ENCODE measurements at regions not wholly inside any gene's neighbourhood (a gene's known extent, or its start where the extent isn't known, plus 50 kb on each side); places are given as distances from the start of the nearest gene placed in this dataset.

DNA sequence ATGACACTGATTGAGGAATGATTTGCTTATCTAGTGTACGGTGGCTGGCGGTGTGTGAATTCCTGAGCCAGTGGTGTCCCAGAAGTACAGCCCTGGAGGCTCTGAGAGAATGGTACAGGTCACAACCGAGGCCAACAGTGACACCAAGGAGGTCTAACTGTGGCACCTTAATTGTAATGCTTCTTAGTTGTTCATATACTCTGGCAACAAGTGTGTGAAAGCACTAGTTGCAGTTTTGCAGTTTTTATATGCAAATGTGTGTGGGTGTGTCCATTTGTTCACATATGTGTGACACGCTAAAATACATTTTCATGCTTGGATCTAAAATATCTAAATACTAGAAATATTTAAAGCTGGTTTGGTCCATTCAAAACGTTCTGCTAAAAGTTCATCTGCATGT, 185.3 kb upstream of the FMN2 start:
- no TSS peak for BruUV-seq (replicated peaks)
- TF ChIP-seq EZH2 (IDR thresholded peaks at IDR 0.05; ENCODE audit: low read depth): no peak
- TF ChIP-seq, protein P1, sequence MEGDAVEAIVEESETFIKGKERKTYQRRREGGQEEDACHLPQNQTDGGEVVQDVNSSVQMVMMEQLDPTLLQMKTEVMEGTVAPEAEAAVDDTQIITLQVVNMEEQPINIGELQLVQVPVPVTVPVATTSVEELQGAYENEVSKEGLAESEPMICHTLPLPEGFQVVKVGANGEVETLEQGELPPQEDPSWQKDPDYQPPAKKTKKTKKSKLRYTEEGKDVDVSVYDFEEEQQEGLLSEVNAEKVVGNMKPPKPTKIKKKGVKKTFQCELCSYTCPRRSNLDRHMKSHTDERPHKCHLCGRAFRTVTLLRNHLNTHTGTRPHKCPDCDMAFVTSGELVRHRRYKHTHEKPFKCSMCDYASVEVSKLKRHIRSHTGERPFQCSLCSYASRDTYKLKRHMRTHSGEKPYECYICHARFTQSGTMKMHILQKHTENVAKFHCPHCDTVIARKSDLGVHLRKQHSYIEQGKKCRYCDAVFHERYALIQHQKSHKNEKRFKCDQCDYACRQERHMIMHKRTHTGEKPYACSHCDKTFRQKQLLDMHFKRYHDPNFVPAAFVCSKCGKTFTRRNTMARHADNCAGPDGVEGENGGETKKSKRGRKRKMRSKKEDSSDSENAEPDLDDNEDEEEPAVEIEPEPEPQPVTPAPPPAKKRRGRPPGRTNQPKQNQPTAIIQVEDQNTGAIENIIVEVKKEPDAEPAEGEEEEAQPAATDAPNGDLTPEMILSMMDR (conservative IDR thresholded peaks at IDR 0.05): no peak
- CTCF ChIA-PET: no interaction called here

DNA sequence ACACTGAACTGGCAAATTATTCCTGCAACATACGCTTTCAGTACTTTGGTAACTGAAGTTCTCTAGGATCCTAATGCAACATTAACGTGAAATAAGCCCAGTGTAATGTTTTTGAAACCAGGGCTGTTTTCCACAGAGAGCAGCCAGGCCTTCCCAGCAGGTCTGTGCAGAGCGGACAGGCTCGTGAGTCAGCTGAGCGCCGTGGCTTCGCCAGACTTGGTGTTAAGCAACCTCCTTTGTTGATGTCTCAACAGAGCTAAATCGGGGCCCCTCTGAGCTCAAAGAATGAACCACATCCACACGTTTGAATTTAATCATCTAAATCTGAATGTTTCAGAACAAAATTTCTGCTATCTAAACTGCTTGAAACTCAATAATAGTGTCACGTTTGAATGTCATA, 181.8 kb upstream of the FMN2 start:
- H3K4me1 ChIP-seq (replicated peaks; ENCODE audit: insufficient read depth): no peaks in the 10 kb centered on the region
- no peaks in the 10 kb centered on the region for H3K9me2 ChIP-seq (ENCODE audit: insufficient read depth)
- H3K4me3 ChIP-seq: no peak overlapping the region
- H3K4me2 ChIP-seq: no peak overlapping the region
- H3K27ac ChIP-seq: no peak overlapping the region
- intact Hi-C loops (cut with micrococcal nuclease; ENCODE audit: unreplicated experiment): no loop called here
- no peak for DNase-seq
- no peaks in the 10 kb centered on the region for H3F3A ChIP-seq (ENCODE audit: insufficient read depth, low read depth)
- no peaks in the 10 kb centered on the region for H3K79me2 ChIP-seq (ENCODE audit: low read depth)
- no peak overlapping the region for H2AFZ ChIP-seq
- no TSS peak for BruUV-seq (replicated peaks)
- ChIA-PET POLR2A (ENCODE audit: unreplicated experiment) (no interaction called here), CTCF (no interaction called here)
- no peaks in the 10 kb centered on the region for H3K36me3 ChIP-seq (ENCODE audit: low read depth)
- no peaks in the 10 kb centered on the region for H4K20me1 ChIP-seq (ENCODE audit: insufficient read depth)
- TF ChIP-seq, protein P1 (conservative IDR thresholded peaks at IDR 0.05): no peak
- TF ChIP-seq EZH2 (IDR thresholded peaks at IDR 0.05; ENCODE audit: low read depth): no peak
- H3K9me3 ChIP-seq (ENCODE audit: insufficient read depth, low read depth): no peaks in the 10 kb centered on the region; the same call in 1 of the 2 replicates
- H3K27me3 ChIP-seq (ENCODE audit: insufficient read depth, low read depth): no peaks in the 10 kb centered on the region

More for the DNA sequence above, 185.3 kb upstream of the FMN2 start:
- no peaks in the 10 kb centered on the region for H4K20me1 ChIP-seq (ENCODE audit: insufficient read depth)
- intact Hi-C loops (cut with micrococcal nuclease; ENCODE audit: unreplicated experiment): no loop called here
- H3K9me2 ChIP-seq (ENCODE audit: insufficient read depth): no peaks in the 10 kb centered on the region
- DNase-seq: no peak
- H3K79me2 ChIP-seq (ENCODE audit: low read depth): no peaks in the 10 kb centered on the region
- H2AFZ ChIP-seq: no peak overlapping the region
- no peaks in the 10 kb centered on the region for H3K4me1 ChIP-seq (replicated peaks; ENCODE audit: insufficient read depth)
- POLR2A ChIA-PET (ENCODE audit: unreplicated experiment): no interaction called here
- no peak overlapping the region for H3K27ac ChIP-seq
- H3K4me2 ChIP-seq: no peak overlapping the region
- H3K36me3 ChIP-seq (ENCODE audit: low read depth): no peaks in the 10 kb centered on the region
- no peaks in the 10 kb centered on the region; the same call in 1 of the 2 replicates for H3K9me3 ChIP-seq (ENCODE audit: insufficient read depth, low read depth)
- H3F3A ChIP-seq (ENCODE audit: insufficient read depth, low read depth): no peaks in the 10 kb centered on the region
- no peak overlapping the region for H3K4me3 ChIP-seq
- no peaks in the 10 kb centered on the region for H3K27me3 ChIP-seq (ENCODE audit: insufficient read depth, low read depth)

DNA sequence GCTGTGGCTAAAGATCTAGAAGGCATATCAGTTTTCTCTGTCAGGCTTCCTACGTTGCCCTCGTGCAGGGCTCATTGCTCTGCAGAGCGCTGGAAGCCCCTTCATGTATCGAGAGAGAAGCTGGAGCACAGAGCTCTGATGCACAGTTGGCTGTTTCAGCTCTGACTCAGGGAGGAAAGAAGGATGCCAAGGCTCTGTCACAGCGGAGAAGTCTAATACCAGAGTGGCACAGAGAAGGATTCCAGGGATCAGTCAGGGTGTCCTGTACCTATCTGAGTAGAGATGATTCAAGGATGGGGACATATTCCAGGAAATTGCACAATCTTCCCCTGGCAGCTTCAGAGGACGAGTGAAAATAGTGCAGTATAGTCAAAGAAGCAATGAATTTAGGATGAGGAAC, 179.2 kb upstream of the FMN2 start:
- Histone ChIP-seq H3K79me2 (ENCODE audit: low read depth) (no peaks in the 10 kb centered on the region), H3K4me3 (no peak overlapping the region), H4K20me1 (ENCODE audit: insufficient read depth) (no peaks in the 10 kb centered on the region), H3K27ac (no peak overlapping the region), H3K4me2 (no peak overlapping the region), H2AFZ (no peak overlapping the region), H3K9me3 (ENCODE audit: insufficient read depth, low read depth) (no peaks in the 10 kb centered on the region; the same call in 1 of the 2 replicates), H3K27me3 (ENCODE audit: insufficient read depth, low read depth) (no peaks in the 10 kb centered on the region), H3K4me1 (replicated peaks; ENCODE audit: insufficient read depth) (no peaks in the 10 kb centered on the region), H3K9me2 (ENCODE audit: insufficient read depth) (no peaks in the 10 kb centered on the region; the same call in 1 of the 2 replicates), H3K36me3 (ENCODE audit: low read depth) (no peaks in the 10 kb centered on the region), H3F3A (ENCODE audit: insufficient read depth, low read depth) (no peaks in the 10 kb centered on the region)
- no TSS peak for BruUV-seq (replicated peaks)
- ChIA-PET POLR2A (ENCODE audit: unreplicated experiment) (no interaction called here), CTCF (no interaction called here)
- TF ChIP-seq EZH2 (IDR thresholded peaks at IDR 0.05; ENCODE audit: low read depth): no peak
- TF ChIP-seq, protein P1 (conservative IDR thresholded peaks at IDR 0.05): no peak
- DNase-seq: no peak
- intact Hi-C loops (cut with micrococcal nuclease; ENCODE audit: unreplicated experiment): no loop called here

Data from PC-9 (cell line).